ENCODE measurements at regions not wholly inside any gene's neighbourhood (a gene's known extent, or its start where the extent isn't known, plus 50 kb on each side); places are given as distances from the start of the nearest gene placed in this dataset.
"Not testable (repeated sequence)": the region's sequence is repeated elsewhere in the genome, so short reads cannot be mapped to it uniquely, and the experiment has no call there.

- Histone ChIP-seq H3K27ac (ENCODE audit: low read depth, low read length) (no peak overlapping the region), H3K27me3 (ENCODE audit: control insufficient read depth in 1 of 2, insufficient read depth in 2 of 2, low read length in 2 of 2) (no peaks in the 10 kb centered on the region), H3K4me3 (ENCODE audit: low read depth in 1 of 2, low read length in 2 of 2) (no peak overlapping the region), H3K36me3 (ENCODE audit: insufficient read depth, low read length) (no peaks in the 10 kb centered on the region), H3K4me1 (ENCODE audit: insufficient read depth, low read length) (no peaks in the 10 kb centered on the region), H3K9me3 (ENCODE audit: low read length) (no peaks in the 10 kb centered on the region), H3K9ac (ENCODE audit: low read length) (no peak overlapping the region)
These were observed 196.4 kb upstream of the NANOGP8 start for GRCh38 chr15:35281515-35281914.

GRCh38 chr15:35279811-35280210 is 194.7 kb upstream of the NANOGP8 start:
- Histone ChIP-seq H3K9ac (ENCODE audit: low read length) (no peak overlapping the region), H3K4me3 (ENCODE audit: low read depth in 1 of 2, low read length in 2 of 2) (no peak overlapping the region), H3K9me3 (ENCODE audit: low read length) (no peaks in the 10 kb centered on the region), H3K4me1 (ENCODE audit: insufficient read depth, low read length) (no peaks in the 10 kb centered on the region), H3K27me3 (ENCODE audit: control insufficient read depth in 1 of 2, insufficient read depth in 2 of 2, low read length in 2 of 2) (no peaks in the 10 kb centered on the region), H3K36me3 (ENCODE audit: insufficient read depth, low read length) (no peaks in the 10 kb centered on the region), H3K27ac (ENCODE audit: low read depth, low read length) (no peak overlapping the region)

GRCh38 chr15:35271371-35272043 is 186.4 kb upstream of the NANOGP8 start:
- Histone ChIP-seq H3K27ac (ENCODE audit: low read depth, low read length) (no peak overlapping the region), H3K4me1 (ENCODE audit: insufficient read depth, low read length) (no peaks in the 10 kb centered on the region), H3K9ac (ENCODE audit: low read length) (no peak overlapping the region), H3K9me3 (ENCODE audit: low read length) (no peaks in the 10 kb centered on the region), H3K36me3 (ENCODE audit: insufficient read depth, low read length) (no peaks in the 10 kb centered on the region), H3K4me3 (ENCODE audit: low read depth in 1 of 2, low read length in 2 of 2) (no peak overlapping the region), H3K27me3 (ENCODE audit: control insufficient read depth in 1 of 2, insufficient read depth in 2 of 2, low read length in 2 of 2) (no peaks in the 10 kb centered on the region)

- Histone ChIP-seq H3K27ac (ENCODE audit: low read depth, low read length) (no peak overlapping the region), H3K4me1 (ENCODE audit: insufficient read depth, low read length) (no peaks in the 10 kb centered on the region), H3K4me3 (ENCODE audit: low read depth in 1 of 2, low read length in 2 of 2) (no peak overlapping the region), H3K9ac (ENCODE audit: low read length) (no peak overlapping the region), H3K36me3 (ENCODE audit: insufficient read depth, low read length) (no peaks in the 10 kb centered on the region), H3K9me3 (ENCODE audit: low read length) (no peaks in the 10 kb centered on the region), H3K27me3 (ENCODE audit: control insufficient read depth in 1 of 2, insufficient read depth in 2 of 2, low read length in 2 of 2) (no peaks in the 10 kb centered on the region)
These were observed 175.8 kb upstream of the NANOGP8 start for GRCh38 chr15:35260941-35261340.

- H3K9ac ChIP-seq (ENCODE audit: low read length); H3K27me3 ChIP-seq (ENCODE audit: control insufficient read depth in 1 of 2, insufficient read depth in 2 of 2, low read length in 2 of 2); H3K9me3 ChIP-seq (ENCODE audit: low read length); H3K4me3 ChIP-seq (ENCODE audit: low read depth in 1 of 2, low read length in 2 of 2); H3K36me3 ChIP-seq (ENCODE audit: insufficient read depth, low read length); H3K27ac ChIP-seq (ENCODE audit: low read depth, low read length); H3K4me1 ChIP-seq (ENCODE audit: insufficient read depth, low read length): not testable (repeated sequence)
These were observed 175.2 kb upstream of the NANOGP8 start for GRCh38 chr15:35260274-35260673.

GRCh38 chr15:35256551-35256950 is 171.5 kb upstream of the NANOGP8 start:
- no peaks in the 10 kb centered on the region for H3K4me1 ChIP-seq (ENCODE audit: insufficient read depth, low read length)

GRCh38 chr15:35256141-35256540 is 171.0 kb upstream of the NANOGP8 start:
- no peaks in the 10 kb centered on the region for H3K36me3 ChIP-seq (ENCODE audit: insufficient read depth, low read length)
- H3K27me3 ChIP-seq (ENCODE audit: control insufficient read depth in 1 of 2, insufficient read depth in 2 of 2, low read length in 2 of 2) = no peaks in the 10 kb centered on the region

More at GRCh38 chr15:35256551-35256950, 171.5 kb upstream of the NANOGP8 start:
- Histone ChIP-seq H3K9me3 (ENCODE audit: low read length) (no peaks in the 10 kb centered on the region), H3K36me3 (ENCODE audit: insufficient read depth, low read length) (no peaks in the 10 kb centered on the region), H3K4me3 (ENCODE audit: low read depth in 1 of 2, low read length in 2 of 2) (no peak overlapping the region), H3K27me3 (ENCODE audit: control insufficient read depth in 1 of 2, insufficient read depth in 2 of 2, low read length in 2 of 2) (no peaks in the 10 kb centered on the region), H3K9ac (ENCODE audit: low read length) (no peak overlapping the region), H3K27ac (ENCODE audit: low read depth, low read length) (no peak overlapping the region)

GRCh38 chr15:35254908-35255307 is 169.8 kb upstream of the NANOGP8 start:
- not testable (repeated sequence) for H3K4me1 ChIP-seq (ENCODE audit: insufficient read depth, low read length); H3K9ac ChIP-seq (ENCODE audit: low read length); H3K27ac ChIP-seq (ENCODE audit: low read depth, low read length); H3K27me3 ChIP-seq (ENCODE audit: control insufficient read depth in 1 of 2, insufficient read depth in 2 of 2, low read length in 2 of 2); H3K4me3 ChIP-seq (ENCODE audit: low read depth in 1 of 2, low read length in 2 of 2); H3K36me3 ChIP-seq (ENCODE audit: insufficient read depth, low read length); H3K9me3 ChIP-seq (ENCODE audit: low read length)

More at GRCh38 chr15:35256141-35256540, 171.0 kb upstream of the NANOGP8 start:
- H3K4me3 ChIP-seq (ENCODE audit: low read depth in 1 of 2, low read length in 2 of 2) = no peak overlapping the region
- no peak overlapping the region for H3K9ac ChIP-seq (ENCODE audit: low read length)
- H3K27ac ChIP-seq (ENCODE audit: low read depth, low read length) = no peak overlapping the region
- no peaks in the 10 kb centered on the region for H3K9me3 ChIP-seq (ENCODE audit: low read length)
- H3K4me1 ChIP-seq (ENCODE audit: insufficient read depth, low read length) = no peaks in the 10 kb centered on the region

GRCh38 chr15:35254062-35254461 is 169.0 kb upstream of the NANOGP8 start:
- Histone ChIP-seq H3K4me3 (ENCODE audit: low read depth in 1 of 2, low read length in 2 of 2) (no peak overlapping the region), H3K9me3 (ENCODE audit: low read length) (no peaks in the 10 kb centered on the region), H3K27ac (ENCODE audit: low read depth, low read length) (no peak overlapping the region), H3K4me1 (ENCODE audit: insufficient read depth, low read length) (no peaks in the 10 kb centered on the region), H3K36me3 (ENCODE audit: insufficient read depth, low read length) (no peaks in the 10 kb centered on the region), H3K27me3 (ENCODE audit: control insufficient read depth in 1 of 2, insufficient read depth in 2 of 2, low read length in 2 of 2) (no peaks in the 10 kb centered on the region), H3K9ac (ENCODE audit: low read length) (no peak overlapping the region)

GRCh38 chr15:35252351-35252865 is 167.3 kb upstream of the NANOGP8 start:
- no peaks in the 10 kb centered on the region for H3K4me1 ChIP-seq (ENCODE audit: insufficient read depth, low read length)
- H3K9me3 ChIP-seq (ENCODE audit: low read length) = no peaks in the 10 kb centered on the region
- no peaks in the 10 kb centered on the region for H3K27me3 ChIP-seq (ENCODE audit: control insufficient read depth in 1 of 2, insufficient read depth in 2 of 2, low read length in 2 of 2)
- no peak overlapping the region for H3K9ac ChIP-seq (ENCODE audit: low read length)
- no peaks in the 10 kb centered on the region for H3K36me3 ChIP-seq (ENCODE audit: insufficient read depth, low read length)
- no peak overlapping the region for H3K27ac ChIP-seq (ENCODE audit: low read depth, low read length)
- no peak overlapping the region for H3K4me3 ChIP-seq (ENCODE audit: low read depth in 1 of 2, low read length in 2 of 2)

GRCh38 chr15:35247150-35247549 is 162.1 kb upstream of the NANOGP8 start:
- no peaks in the 10 kb centered on the region for H3K4me1 ChIP-seq (ENCODE audit: insufficient read depth, low read length)
- H3K27ac ChIP-seq (ENCODE audit: low read depth, low read length) = no peak overlapping the region
- H3K9me3 ChIP-seq (ENCODE audit: low read length) = no peaks in the 10 kb centered on the region
- no peaks in the 10 kb centered on the region for H3K36me3 ChIP-seq (ENCODE audit: insufficient read depth, low read length)
- no peak overlapping the region for H3K9ac ChIP-seq (ENCODE audit: low read length)
- H3K4me3 ChIP-seq (ENCODE audit: low read depth in 1 of 2, low read length in 2 of 2) = no peak overlapping the region
- no peaks in the 10 kb centered on the region for H3K27me3 ChIP-seq (ENCODE audit: control insufficient read depth in 1 of 2, insufficient read depth in 2 of 2, low read length in 2 of 2)

GRCh38 chr15:35246451-35246850 is 161.4 kb upstream of the NANOGP8 start:
- Histone ChIP-seq H3K27ac (ENCODE audit: low read depth, low read length) (no peak overlapping the region), H3K9me3 (ENCODE audit: low read length) (no peaks in the 10 kb centered on the region), H3K9ac (ENCODE audit: low read length) (no peak overlapping the region), H3K27me3 (ENCODE audit: control insufficient read depth in 1 of 2, insufficient read depth in 2 of 2, low read length in 2 of 2) (no peaks in the 10 kb centered on the region), H3K4me1 (ENCODE audit: insufficient read depth, low read length) (no peaks in the 10 kb centered on the region), H3K4me3 (ENCODE audit: low read depth in 1 of 2, low read length in 2 of 2) (no peak overlapping the region), H3K36me3 (ENCODE audit: insufficient read depth, low read length) (no peaks in the 10 kb centered on the region)
